Left cardiac atrium (tissue), 4 donors: ENCODE measurements at regions not wholly inside any gene's neighbourhood (a gene's known extent, or its start where the extent isn't known, plus 50 kb on each side); places are given as distances from the start of the nearest gene placed in this dataset.

Experiments
- ATAC-seq, 2 donors: fragments of 200-7000 bp; cut with Tn5 transposase; one replicate each; pipeline ENCODE4 v1.9.1; 2020; ENCODE audit warnings: mild to moderate bottlenecking in 2 of 2, moderate library complexity in 2 of 2
- DNase-seq: peaks from one replicate; pipeline ENCODE4 v3.0.0-alpha.2; 2020
- intact Hi-C, 2 donors: fragments of 100-400 bp; cut with DNase I; formaldehyde crosslinking; loops; one replicate each; pipeline versions ENCODE4 v1.14.1 to v1.15.1; 2022 to 2023
- donor health status: DM: no; HTN: yes; CAD: no.
- donor health status: DM: no; HTN: yes; CAD: no; lungs with severe emphysema.
- donor health status: DM: yes; HTN: yes; CAD: no.
- donor health status: Dilated cardiomyopathy.

- no peak for ATAC-seq
- no peak for DNase-seq
- intact Hi-C loops, result no loop called here
Measured at GRCh38 chr6:106918115-106918514, 56.4 kb downstream of the CD24 start.

- ATAC-seq (no peak), DNase-seq (no peak)
- intact Hi-C loops, result no loop called here
Measured at GRCh38 chr6:106916891-106917290, 57.6 kb downstream of the CD24 start.

GRCh38 chr6:106913676-106914280 lies 60.8 kb downstream of the CD24 start:
- DNase-seq, result no peak
- ATAC-seq, result no peak
- intact Hi-C loops, result no loop called here

- intact Hi-C loops, result no loop called here
- DNase-seq (no peak), ATAC-seq (no peak)
Measured at GRCh38 chr6:106913111-106913510, 61.4 kb downstream of the CD24 start.

GRCh38 chr6:106912091-106912490 lies 62.4 kb downstream of the CD24 start:
- intact Hi-C loops, result no loop called here
- no peak for DNase-seq
- no peak for ATAC-seq

GRCh38 chr6:106910999-106911949 lies 63.3 kb downstream of the CD24 start:
- ATAC-seq, result no peak
- intact Hi-C loops, result no loop called here
- no peak for DNase-seq

GRCh38 chr6:106908386-106908840 lies 66.1 kb downstream of the CD24 start:
- intact Hi-C loops, result no loop called here
- no peak for DNase-seq
- ATAC-seq, result no peak

GRCh38 chr6:106907754-106908153 lies 66.8 kb downstream of the CD24 start:
- ATAC-seq, result no peak
- DNase-seq, result no peak
- intact Hi-C loops, result no loop called here

- ATAC-seq (no peak), DNase-seq (no peak)
- intact Hi-C loops, result no loop called here
Measured at GRCh38 chr6:106906232-106906631, 68.3 kb downstream of the CD24 start.

GRCh38 chr6:106903299-106903698 lies 71.2 kb downstream of the CD24 start:
- no peak for ATAC-seq
- intact Hi-C loops, result no loop called here
- no peak for DNase-seq

GRCh38 chr6:106901062-106901461 lies 73.5 kb downstream of the CD24 start:
- intact Hi-C loops, result no loop called here
- DNase-seq (no peak), ATAC-seq (no peak)

GRCh38 chr6:106899697-106900096 lies 74.8 kb downstream of the CD24 start:
- ATAC-seq, result no peak
- DNase-seq, result no peak

GRCh38 chr6:106897580-106897979 lies 76.9 kb downstream of the CD24 start:
- no peak for ATAC-seq
- DNase-seq, result no peak
- intact Hi-C loops, result no loop called here

More at GRCh38 chr6:106899697-106900096, 74.8 kb downstream of the CD24 start:
- intact Hi-C loops, result no loop called here

- ATAC-seq, result no peak
- no peak for DNase-seq
- intact Hi-C loops, result no loop called here
Measured at GRCh38 chr6:106895703-106896040, 78.9 kb downstream of the CD24 start.

GRCh38 chr6:106894978-106895702 lies 79.4 kb downstream of the CD24 start:
- DNase-seq (no peak), ATAC-seq (no peak)
- intact Hi-C loops, result no loop called here

- ATAC-seq, result no peak
- DNase-seq, result no peak
- intact Hi-C loops, result no loop called here
Measured at GRCh38 chr6:106892186-106892585, 82.3 kb downstream of the CD24 start.

- ATAC-seq (no peak), DNase-seq (no peak)
- intact Hi-C loops, result no loop called here
Measured at GRCh38 chr6:106890447-106890846, 84.1 kb downstream of the CD24 start.

GRCh38 chr6:106889692-106890091 lies 84.8 kb downstream of the CD24 start:
- intact Hi-C loops, result no loop called here
- no peak for ATAC-seq
- DNase-seq, result no peak

- intact Hi-C loops, result no loop called here
- no peak for DNase-seq
- ATAC-seq, result no peak
Measured at GRCh38 chr6:106886922-106887797, 87.4 kb downstream of the CD24 start.
